ENCODE measurements at regions not wholly inside any gene's neighbourhood (a gene's known extent, or its start where the extent isn't known, plus 50 kb on each side); places are given as distances from the start of the nearest gene placed in this dataset.
A peak's percentile ranks its signal among the peaks of the same experiment; 100 is the strongest.

GRCh38 chr16:82433042-82433441 is 193.7 kb upstream of the CDH13 start:
- no peak for ATAC-seq (replicated peaks; ENCODE audit: extremely low read depth, poor library complexity, severe bottlenecking)
- Mint-ChIP-seq H3K27me3 (no peaks in the 10 kb centered on the region), H3K27ac (ENCODE audit: low read depth) (peak overlapping the region; percentile 82), H3K4me3 (no peak overlapping the region), H3K36me3 (ENCODE audit: insufficient read depth) (peaks cover 1% of the 10 kb centered on the region), H3K4me1 (peaks cover 23% of the 10 kb centered on the region), H3K9me3 (no peaks in the 10 kb centered on the region)
- DNase-seq (ENCODE audit: low spot score in 2 of 2): no peak

DNA sequence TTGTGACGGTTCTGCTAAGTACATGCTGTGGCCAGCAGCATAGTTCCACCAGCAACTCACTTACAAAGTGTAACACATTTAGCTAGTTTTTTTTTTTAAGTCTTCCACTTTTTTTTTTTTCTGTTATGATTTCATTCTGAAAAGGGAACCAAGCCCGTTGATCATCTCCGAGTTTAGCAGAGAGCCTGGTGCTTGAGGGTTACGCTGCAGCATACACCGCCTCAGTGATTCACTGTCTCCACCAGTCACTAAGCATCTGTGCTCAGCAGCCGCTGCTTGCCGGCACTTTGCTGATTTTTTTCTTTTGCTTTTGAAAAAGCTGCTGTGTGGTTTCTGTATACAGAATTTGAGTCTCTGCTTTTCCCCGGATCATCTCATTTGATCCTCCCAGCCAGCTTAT is 194.5 kb upstream of the CDH13 start:
- H3K4me1 Mint-ChIP-seq: peaks cover 23% of the 10 kb centered on the region
- peak overlapping the region; percentile 49 for H3K4me3 Mint-ChIP-seq
- H3K36me3 Mint-ChIP-seq (ENCODE audit: insufficient read depth): peaks cover 1% of the 10 kb centered on the region
- H3K9me3 Mint-ChIP-seq: no peaks in the 10 kb centered on the region
- H3K27me3 Mint-ChIP-seq: no peaks in the 10 kb centered on the region
- peak in 1 of 2 donors; percentile 45 for DNase-seq (ENCODE audit: low spot score in 2 of 2)
- peak; percentile 100 for ATAC-seq (replicated peaks; ENCODE audit: extremely low read depth, poor library complexity, severe bottlenecking)
- H3K27ac Mint-ChIP-seq (ENCODE audit: low read depth): peak overlapping the region; percentile 82

GRCh38 chr16:82425661-82426060 is 201.1 kb upstream of the CDH13 start:
- no peaks in the 10 kb centered on the region for H3K27me3 Mint-ChIP-seq
- DNase-seq (ENCODE audit: low spot score in 2 of 2) (no peak), ATAC-seq (replicated peaks; ENCODE audit: extremely low read depth, poor library complexity, severe bottlenecking) (no peak)
- peaks cover 6% of the 10 kb centered on the region for H3K4me1 Mint-ChIP-seq
- H3K27ac Mint-ChIP-seq (ENCODE audit: low read depth): no peak overlapping the region
- H3K4me3 Mint-ChIP-seq: no peak overlapping the region
- H3K9me3 Mint-ChIP-seq: no peaks in the 10 kb centered on the region
- no peaks in the 10 kb centered on the region for H3K36me3 Mint-ChIP-seq (ENCODE audit: insufficient read depth)

DNA sequence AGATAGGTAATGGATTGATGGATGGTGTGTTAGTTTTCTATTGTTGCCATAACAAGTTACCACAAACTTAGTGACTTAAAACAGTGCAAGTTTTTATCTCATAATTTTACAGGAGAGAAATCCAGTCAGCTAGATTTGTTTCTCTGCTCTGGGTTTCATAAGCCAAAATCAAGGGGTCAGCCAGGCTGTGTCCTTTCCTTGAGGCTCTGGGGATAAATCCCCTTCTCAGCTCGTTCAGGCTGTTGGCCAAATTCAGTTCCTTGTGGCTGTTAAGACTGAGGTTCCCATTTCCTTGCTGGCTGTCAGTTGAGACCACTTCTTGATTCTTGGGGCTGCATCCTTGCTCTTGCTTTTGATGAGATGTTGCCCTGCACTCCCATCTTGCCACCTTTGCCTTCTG is 204.9 kb upstream of the CDH13 start:
- Mint-ChIP-seq H3K9me3 (no peaks in the 10 kb centered on the region), H3K4me3 (no peak overlapping the region)
- DNase-seq (ENCODE audit: low spot score in 2 of 2): no peak

DNA sequence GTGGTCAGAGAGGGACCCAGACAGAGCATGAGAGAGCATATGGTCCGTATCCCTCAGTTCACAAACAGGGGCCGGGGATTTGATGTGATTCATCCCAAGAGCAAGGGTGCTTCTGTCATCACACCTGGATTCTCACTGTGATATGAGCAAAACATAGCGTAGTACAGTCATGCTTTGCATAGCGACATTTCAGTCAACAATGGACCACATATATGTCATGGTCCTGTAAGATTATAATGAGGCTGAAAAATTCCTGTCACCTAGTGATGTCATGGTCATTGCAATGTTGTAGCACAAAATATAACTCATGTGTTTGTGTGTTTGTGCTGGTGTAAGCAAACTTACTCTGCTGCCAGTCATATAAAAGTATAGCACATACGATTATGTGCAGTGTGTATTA is 207.4 kb upstream of the CDH13 start:
- DNase-seq (ENCODE audit: low spot score in 2 of 2) (no peak), ATAC-seq (replicated peaks; ENCODE audit: extremely low read depth, poor library complexity, severe bottlenecking) (no peak)
- no peaks in the 10 kb centered on the region for H3K9me3 Mint-ChIP-seq
- no peaks in the 10 kb centered on the region for H3K27me3 Mint-ChIP-seq
- H3K27ac Mint-ChIP-seq (ENCODE audit: low read depth): no peak overlapping the region
- H3K36me3 Mint-ChIP-seq (ENCODE audit: insufficient read depth): no peaks in the 10 kb centered on the region
- no peak overlapping the region for H3K4me3 Mint-ChIP-seq
- H3K4me1 Mint-ChIP-seq: peaks cover 5% of the 10 kb centered on the region

More for the DNA sequence above, 204.9 kb upstream of the CDH13 start:
- Mint-ChIP-seq H3K27ac (ENCODE audit: low read depth) (no peak overlapping the region), H3K4me1 (peaks cover 6% of the 10 kb centered on the region), H3K27me3 (no peaks in the 10 kb centered on the region), H3K36me3 (ENCODE audit: insufficient read depth) (no peaks in the 10 kb centered on the region)
- no peak for ATAC-seq (replicated peaks; ENCODE audit: extremely low read depth, poor library complexity, severe bottlenecking)

DNA sequence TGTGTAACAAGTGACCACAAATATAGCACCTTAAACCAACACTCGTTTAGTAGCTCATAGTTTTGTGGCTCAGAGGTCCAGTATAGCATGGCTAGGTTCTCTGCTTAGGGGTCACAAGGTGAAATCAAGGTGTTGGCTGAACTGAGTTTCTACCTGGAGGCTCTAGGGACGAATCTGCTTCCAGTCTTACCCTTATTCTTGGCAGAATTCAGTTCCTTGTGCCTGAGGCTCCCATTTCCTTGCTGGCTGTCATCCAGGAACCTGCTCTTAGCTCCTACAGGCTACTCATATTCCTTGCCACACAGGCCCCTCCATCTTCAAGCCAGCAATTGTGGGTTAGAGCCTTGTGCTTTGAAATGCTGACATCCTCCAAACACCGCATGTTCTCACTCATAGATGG is 212.3 kb upstream of the CDH13 start:
- Mint-ChIP-seq H3K36me3 (ENCODE audit: insufficient read depth) (no peaks in the 10 kb centered on the region), H3K27ac (ENCODE audit: low read depth) (no peak overlapping the region), H3K27me3 (no peaks in the 10 kb centered on the region), H3K4me3 (no peak overlapping the region), H3K9me3 (no peaks in the 10 kb centered on the region), H3K4me1 (peaks cover 8% of the 10 kb centered on the region)
- ATAC-seq (replicated peaks; ENCODE audit: extremely low read depth, poor library complexity, severe bottlenecking) (no peak), DNase-seq (ENCODE audit: low spot score in 2 of 2) (no peak)

- peaks cover 2% of the 10 kb centered on the region for H3K36me3 Mint-ChIP-seq (ENCODE audit: insufficient read depth)
- no peak overlapping the region for H3K4me3 Mint-ChIP-seq
- DNase-seq (ENCODE audit: low spot score in 2 of 2) (no peak), ATAC-seq (replicated peaks; ENCODE audit: extremely low read depth, poor library complexity, severe bottlenecking) (no peak)
- H3K27ac Mint-ChIP-seq (ENCODE audit: low read depth): no peak overlapping the region
- no peaks in the 10 kb centered on the region for H3K9me3 Mint-ChIP-seq
- H3K4me1 Mint-ChIP-seq: peaks cover 8% of the 10 kb centered on the region
- H3K27me3 Mint-ChIP-seq: peaks cover 15% of the 10 kb centered on the region
These were observed 214.0 kb upstream of the CDH13 start for GRCh38 chr16:82412770-82413169.

DNA sequence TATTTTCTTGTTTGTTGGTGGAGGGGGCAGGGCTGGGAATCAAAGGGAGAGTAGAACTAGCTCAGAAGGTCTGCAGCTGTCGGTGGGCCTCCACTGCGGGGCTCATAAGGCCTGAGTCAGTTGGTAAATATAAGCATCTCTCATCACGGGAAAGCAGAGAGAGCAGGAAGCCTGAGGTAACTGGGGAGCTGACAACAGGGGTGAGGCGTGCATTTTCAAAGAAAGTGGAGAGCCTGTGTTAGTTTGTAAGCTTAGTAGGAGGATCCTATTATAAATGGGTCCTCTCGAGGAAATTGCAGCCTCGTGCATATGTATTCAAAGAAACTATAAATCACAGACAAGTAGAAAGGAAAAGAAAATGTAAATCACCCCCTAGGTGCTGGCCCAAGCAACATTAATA is 221.0 kb upstream of the CDH13 start:
- Mint-ChIP-seq H3K36me3 (ENCODE audit: insufficient read depth) (peaks cover 2% of the 10 kb centered on the region), H3K27me3 (peaks cover 17% of the 10 kb centered on the region), H3K4me3 (peak overlapping the region; percentile 17), H3K27ac (ENCODE audit: low read depth) (peak overlapping the region; percentile 16), H3K4me1 (peaks cover 34% of the 10 kb centered on the region), H3K9me3 (no peaks in the 10 kb centered on the region)
- no peak for ATAC-seq (replicated peaks; ENCODE audit: extremely low read depth, poor library complexity, severe bottlenecking)
- DNase-seq (ENCODE audit: low spot score in 2 of 2): no peak

DNA sequence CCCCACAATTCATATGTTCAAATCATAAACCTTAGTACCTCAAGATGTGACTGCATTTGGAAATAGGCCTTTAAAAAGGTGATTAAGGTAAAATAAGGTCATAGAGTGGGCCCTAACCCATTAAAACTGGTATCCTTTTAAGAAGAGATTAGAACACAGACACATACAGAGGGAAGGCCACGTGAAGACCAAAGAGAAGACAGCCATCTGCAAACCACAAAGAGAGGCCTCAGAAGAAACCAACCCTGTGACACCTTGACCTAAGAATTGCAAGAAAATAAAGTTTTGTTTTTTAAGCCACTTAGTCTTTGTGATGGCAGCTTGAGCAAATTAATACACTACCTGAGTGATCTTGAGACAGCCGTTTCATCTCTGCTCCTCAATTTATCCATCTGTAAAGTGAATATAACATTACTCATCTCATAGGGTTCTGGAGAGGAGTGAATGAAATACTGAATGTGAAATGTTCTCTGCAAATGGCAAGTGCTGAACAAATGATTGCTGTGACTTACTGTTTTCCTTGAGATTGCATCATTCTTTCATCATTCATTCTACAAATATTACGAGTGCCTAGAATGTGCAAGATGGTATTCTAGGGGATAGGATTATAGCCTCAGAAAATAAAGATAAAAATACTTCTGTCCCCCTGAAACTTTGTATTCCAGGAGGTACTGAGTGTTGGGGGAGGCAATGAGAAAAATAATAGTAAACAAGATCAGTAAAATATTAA is 222.0 kb upstream of the CDH13 start:
- peak overlapping the region; percentile 16 for H3K27ac Mint-ChIP-seq (ENCODE audit: low read depth)

GRCh38 chr16:82402665-82403218 is 224.0 kb upstream of the CDH13 start:
- no peak overlapping the region for H3K27ac Mint-ChIP-seq (ENCODE audit: low read depth)

More for the DNA sequence above, 222.0 kb upstream of the CDH13 start:
- peaks cover 2% of the 10 kb centered on the region for H3K36me3 Mint-ChIP-seq (ENCODE audit: insufficient read depth)
- no peaks in the 10 kb centered on the region for H3K9me3 Mint-ChIP-seq
- peaks cover 17% of the 10 kb centered on the region for H3K27me3 Mint-ChIP-seq
- H3K4me3 Mint-ChIP-seq: peak overlapping the region; percentile 25
- no peak for DNase-seq (ENCODE audit: low spot score in 2 of 2)
- H3K4me1 Mint-ChIP-seq: peaks cover 34% of the 10 kb centered on the region
- no peak for ATAC-seq (replicated peaks; ENCODE audit: extremely low read depth, poor library complexity, severe bottlenecking)

GRCh38 chr16:82400046-82400445 is 226.7 kb upstream of the CDH13 start:
- no peaks in the 10 kb centered on the region for H3K9me3 Mint-ChIP-seq
- peaks cover 23% of the 10 kb centered on the region for H3K4me1 Mint-ChIP-seq
- H3K27me3 Mint-ChIP-seq: no peaks in the 10 kb centered on the region
- DNase-seq (ENCODE audit: low spot score in 2 of 2) (no peak), ATAC-seq (replicated peaks; ENCODE audit: extremely low read depth, poor library complexity, severe bottlenecking) (no peak)
- H3K4me3 Mint-ChIP-seq: no peak overlapping the region
- H3K27ac Mint-ChIP-seq (ENCODE audit: low read depth): no peak overlapping the region
- H3K36me3 Mint-ChIP-seq (ENCODE audit: insufficient read depth): no peaks in the 10 kb centered on the region

More at GRCh38 chr16:82402665-82403218, 224.0 kb upstream of the CDH13 start:
- no peak for ATAC-seq (replicated peaks; ENCODE audit: extremely low read depth, poor library complexity, severe bottlenecking)
- H3K36me3 Mint-ChIP-seq (ENCODE audit: insufficient read depth): no peaks in the 10 kb centered on the region
- no peaks in the 10 kb centered on the region for H3K9me3 Mint-ChIP-seq
- DNase-seq (ENCODE audit: low spot score in 2 of 2): no peak
- peaks cover 34% of the 10 kb centered on the region for H3K4me1 Mint-ChIP-seq
- no peak overlapping the region for H3K4me3 Mint-ChIP-seq
- peaks cover 2% of the 10 kb centered on the region for H3K27me3 Mint-ChIP-seq

- H3K9me3 Mint-ChIP-seq: no peaks in the 10 kb centered on the region
These were observed 226.5 kb upstream of the MPHOSPH6 start for GRCh38 chr16:82396509-82396908.

DNA sequence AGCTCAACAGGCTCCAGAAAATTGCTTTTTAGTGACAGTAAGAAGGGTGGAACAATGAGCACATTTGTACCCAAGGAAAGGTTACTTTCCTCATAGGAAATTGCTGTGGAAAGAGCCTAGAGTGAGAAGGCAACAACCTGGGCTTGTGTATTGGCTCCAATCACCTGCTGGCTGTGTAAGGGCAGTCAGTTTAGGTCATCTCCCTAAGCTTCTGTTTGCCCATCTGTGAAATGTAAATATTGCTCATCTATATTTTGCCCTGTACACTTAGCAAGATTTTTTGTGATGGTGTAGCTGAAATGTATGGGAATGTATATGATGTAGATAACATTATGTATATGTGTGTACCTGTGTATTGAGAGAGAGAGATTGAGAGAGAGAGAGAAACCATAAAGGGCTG is 225.2 kb upstream of the MPHOSPH6 start:
- ATAC-seq (replicated peaks; ENCODE audit: extremely low read depth, poor library complexity, severe bottlenecking) (no peak), DNase-seq (ENCODE audit: low spot score in 2 of 2) (no peak)
- H3K4me3 Mint-ChIP-seq: no peak overlapping the region
- H3K9me3 Mint-ChIP-seq: no peaks in the 10 kb centered on the region
- no peak overlapping the region for H3K27ac Mint-ChIP-seq (ENCODE audit: low read depth)
- no peaks in the 10 kb centered on the region for H3K36me3 Mint-ChIP-seq (ENCODE audit: insufficient read depth)
- H3K27me3 Mint-ChIP-seq: no peaks in the 10 kb centered on the region
- H3K4me1 Mint-ChIP-seq: no peaks in the 10 kb centered on the region

More at GRCh38 chr16:82396509-82396908, 226.5 kb upstream of the MPHOSPH6 start:
- no peaks in the 10 kb centered on the region for H3K36me3 Mint-ChIP-seq (ENCODE audit: insufficient read depth)
- H3K4me1 Mint-ChIP-seq: no peaks in the 10 kb centered on the region
- DNase-seq (ENCODE audit: low spot score in 2 of 2) (no peak), ATAC-seq (replicated peaks; ENCODE audit: extremely low read depth, poor library complexity, severe bottlenecking) (no peak)
- no peak overlapping the region for H3K4me3 Mint-ChIP-seq
- no peaks in the 10 kb centered on the region for H3K27me3 Mint-ChIP-seq
- no peak overlapping the region for H3K27ac Mint-ChIP-seq (ENCODE audit: low read depth)

All from central memory CD8-positive, alpha-beta T cell (primary cell).